ENCODE measurements at regions not wholly inside any gene's neighbourhood (a gene's known extent, or its start where the extent isn't known, plus 50 kb on each side); places are given as distances from the start of the nearest gene placed in this dataset.

DNA sequence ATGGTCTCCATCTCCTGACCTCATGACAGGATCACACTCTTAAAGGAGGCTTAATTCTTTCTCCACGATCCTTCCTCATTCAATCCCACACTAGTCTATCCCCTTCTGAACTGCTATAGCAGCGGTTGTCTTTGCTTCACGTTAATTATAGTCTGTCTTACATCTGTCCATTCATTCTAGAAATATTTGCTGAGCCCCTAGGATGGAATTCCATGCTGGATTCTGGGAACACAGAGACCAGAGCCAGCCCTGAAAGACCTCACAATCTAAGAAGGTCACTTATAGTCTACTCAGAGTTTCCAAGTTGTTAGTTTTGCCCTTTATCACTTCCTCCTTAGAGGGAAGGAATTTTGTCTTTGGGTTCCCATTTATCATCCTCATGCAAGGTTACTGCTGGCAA is 193.5 kb downstream of the GAS1 start:
- Mint-ChIP-seq H3K4me1 (no peaks in the 10 kb centered on the region), H3K9me3 (ENCODE audit: low read depth) (no peaks in the 10 kb centered on the region), H3K36me3 (ENCODE audit: low read depth) (no peaks in the 10 kb centered on the region), H3K4me3 (no peak overlapping the region), H3K27ac (no peak overlapping the region), H3K27me3 (peaks cover 1% of the 10 kb centered on the region)
- ATAC-seq (no peak), DNase-seq (no peak)
- POLR2A ChIA-PET = no interaction called here
- CTCF ChIA-PET = no interaction called here
- intact Hi-C loops (cut with DNase I, micrococcal nuclease) = no loop called here

DNA sequence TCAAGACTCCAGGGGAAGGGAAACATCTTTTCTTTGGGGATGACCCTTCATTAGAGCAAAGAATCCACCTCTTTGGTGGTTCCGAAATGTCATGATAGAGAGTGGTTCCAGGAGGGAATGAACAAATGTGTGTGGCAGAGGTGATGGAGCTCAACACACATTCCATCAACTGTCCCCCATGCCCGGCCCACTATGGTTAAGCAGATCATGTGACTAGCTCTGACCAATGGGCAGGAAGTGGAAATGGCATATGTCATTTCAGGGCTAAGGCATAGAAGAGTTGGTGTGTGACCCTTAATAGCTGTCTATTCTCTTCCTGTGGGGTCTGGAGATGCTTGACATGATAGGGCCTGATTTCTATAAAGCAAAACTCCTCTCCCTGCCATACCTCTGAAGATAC is 194.6 kb downstream of the GAS1 start:
- H3K36me3 Mint-ChIP-seq (ENCODE audit: low read depth) = no peaks in the 10 kb centered on the region
- ATAC-seq (no peak), DNase-seq (no peak)
- no peak overlapping the region for H3K4me3 Mint-ChIP-seq
- H3K4me1 Mint-ChIP-seq = no peaks in the 10 kb centered on the region
- no peaks in the 10 kb centered on the region for H3K27me3 Mint-ChIP-seq
- CTCF ChIA-PET = no interaction called here
- POLR2A ChIA-PET = no interaction called here
- intact Hi-C loops (cut with DNase I, micrococcal nuclease) = no loop called here
- no peaks in the 10 kb centered on the region for H3K9me3 Mint-ChIP-seq (ENCODE audit: low read depth)
- H3K27ac Mint-ChIP-seq = no peak overlapping the region

DNA sequence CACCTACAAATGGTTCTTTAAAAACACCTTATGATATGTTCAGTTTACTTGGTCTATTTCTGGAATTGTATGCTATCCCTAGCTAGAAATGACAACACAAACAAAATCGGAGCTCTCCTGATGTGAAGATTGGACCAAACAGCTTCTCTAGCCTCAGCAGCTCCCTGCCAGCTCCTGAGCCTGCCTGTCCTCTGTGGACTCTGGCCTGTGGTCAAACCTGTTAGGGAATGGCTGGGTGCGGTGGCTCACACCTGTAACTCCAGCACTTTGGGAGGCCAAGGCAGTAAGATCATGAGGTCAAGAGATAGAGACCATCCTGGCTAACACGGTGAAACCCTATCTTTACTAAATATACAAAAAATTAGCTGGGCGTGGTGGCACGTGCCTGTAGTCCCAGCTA is 195.3 kb downstream of the GAS1 start:
- intact Hi-C loops (cut with DNase I, micrococcal nuclease) = no loop called here
- ChIA-PET CTCF (no interaction called here), POLR2A (no interaction called here)
- Mint-ChIP-seq H3K4me1 (no peaks in the 10 kb centered on the region), H3K9me3 (ENCODE audit: low read depth) (no peaks in the 10 kb centered on the region), H3K27ac (no peak overlapping the region), H3K36me3 (ENCODE audit: low read depth) (no peaks in the 10 kb centered on the region), H3K27me3 (no peaks in the 10 kb centered on the region), H3K4me3 (no peak overlapping the region)
- ATAC-seq (no peak), DNase-seq (no peak)

GRCh38 chr9:86751207-86751606 is 196.1 kb downstream of the GAS1 start:
- no peaks in the 10 kb centered on the region for H3K9me3 Mint-ChIP-seq (ENCODE audit: low read depth)
- ATAC-seq = no peak
- intact Hi-C loops (cut with DNase I, micrococcal nuclease) = no loop called here
- H3K4me3 Mint-ChIP-seq = no peak overlapping the region
- DNase-seq = no peak
- H3K27ac Mint-ChIP-seq = no peak overlapping the region
- no peaks in the 10 kb centered on the region for H3K4me1 Mint-ChIP-seq
- ChIA-PET POLR2A (no interaction called here), CTCF (interaction anchor here (0.6 kb wide), 2 partner anchors 739 to 1561 kb away, joined by 3 read pairs; no protein-coding TSS in a partner anchor)
- H3K36me3 Mint-ChIP-seq (ENCODE audit: low read depth) = no peaks in the 10 kb centered on the region
- no peaks in the 10 kb centered on the region for H3K27me3 Mint-ChIP-seq

DNA sequence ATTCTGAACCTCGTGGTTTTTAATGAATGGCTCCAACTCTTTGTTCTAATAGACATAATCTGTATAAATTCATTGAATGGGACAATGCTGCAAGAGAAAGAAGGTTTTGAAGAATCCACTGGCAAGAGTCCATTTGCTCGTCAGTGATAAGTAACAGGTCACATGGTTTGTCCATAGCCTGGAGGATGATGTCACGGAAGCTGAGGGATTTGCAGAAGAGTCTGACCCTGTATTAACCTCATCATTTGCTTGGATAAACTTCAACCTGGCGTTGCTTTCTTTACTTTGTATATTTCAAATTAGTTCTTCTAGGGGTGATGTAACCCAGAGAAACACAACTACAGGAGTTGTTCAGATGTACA is 197.4 kb downstream of the GAS1 start:
- ChIA-PET POLR2A (no interaction called here), CTCF (no interaction called here)
- intact Hi-C loops (cut with DNase I, micrococcal nuclease) = no loop called here
- H3K4me3 Mint-ChIP-seq = no peak overlapping the region
- no peak overlapping the region for H3K27ac Mint-ChIP-seq
- DNase-seq (no peak), ATAC-seq (no peak)
- no peaks in the 10 kb centered on the region for H3K4me1 Mint-ChIP-seq
- no peaks in the 10 kb centered on the region for H3K27me3 Mint-ChIP-seq
- H3K36me3 Mint-ChIP-seq (ENCODE audit: low read depth) = no peaks in the 10 kb centered on the region
- H3K9me3 Mint-ChIP-seq (ENCODE audit: low read depth) = no peaks in the 10 kb centered on the region

DNA sequence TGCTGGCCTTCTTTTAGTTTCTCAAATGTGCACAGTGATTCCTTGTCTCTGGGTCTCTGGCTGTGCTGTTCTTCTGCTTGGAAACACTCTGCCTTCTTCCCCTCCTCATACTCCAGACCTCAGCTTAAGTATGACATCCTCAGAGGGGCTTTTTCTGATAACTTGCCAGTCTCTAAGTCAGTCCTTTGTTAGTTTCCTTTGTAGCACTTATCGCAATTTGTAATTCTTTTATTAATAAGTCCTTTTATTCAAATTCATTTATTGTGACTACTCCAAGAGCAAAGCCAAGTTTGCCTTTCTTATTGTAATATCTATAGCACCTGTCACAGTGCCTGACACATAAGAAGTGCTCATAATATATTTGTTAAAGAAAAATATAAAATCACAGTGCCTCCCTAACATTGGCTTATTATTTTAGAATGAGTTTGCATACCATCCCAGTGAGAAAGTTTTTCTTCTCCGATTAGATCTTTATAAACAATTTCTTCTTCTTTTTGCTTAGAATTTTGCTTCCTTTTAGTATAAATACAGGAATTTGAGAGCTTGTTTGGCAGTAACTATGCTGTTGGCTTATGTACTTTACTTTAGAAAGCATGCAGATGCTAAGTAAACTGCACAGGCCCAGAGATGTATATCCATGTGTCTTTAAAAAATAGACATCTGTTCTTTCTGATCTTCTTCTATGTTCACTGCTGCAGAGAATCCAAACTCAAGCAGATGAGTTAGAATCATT is 198.0 kb downstream of the GAS1 start:
- Mint-ChIP-seq H3K27me3 (no peaks in the 10 kb centered on the region), H3K27ac (no peak overlapping the region), H3K4me1 (no peaks in the 10 kb centered on the region), H3K36me3 (ENCODE audit: low read depth) (no peaks in the 10 kb centered on the region), H3K9me3 (ENCODE audit: low read depth) (no peaks in the 10 kb centered on the region), H3K4me3 (no peak overlapping the region)
- intact Hi-C loops (cut with DNase I, micrococcal nuclease) = no loop called here
- POLR2A ChIA-PET = no interaction called here
- CTCF ChIA-PET = no interaction called here
- ATAC-seq = no peak
- no peak for DNase-seq

DNA sequence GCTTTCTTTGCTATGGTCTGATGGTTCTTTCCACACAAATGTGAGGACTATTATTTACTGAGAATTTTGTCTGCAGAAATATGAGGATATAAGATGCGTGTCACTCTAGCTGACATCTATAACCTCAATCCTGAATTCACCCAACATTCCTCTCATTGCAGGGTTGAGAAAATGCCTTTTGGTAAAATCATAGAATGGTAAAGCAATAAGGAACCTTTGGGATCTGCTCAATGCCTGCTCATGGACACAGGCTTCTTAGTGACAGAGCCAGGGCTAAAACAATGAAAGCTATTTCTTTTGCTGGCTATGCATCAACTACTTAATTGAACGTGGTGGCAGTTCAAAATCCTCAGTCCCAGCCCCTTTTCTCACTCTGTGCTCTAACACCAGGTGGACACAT is 199.6 kb downstream of the GAS1 start:
- no peak for DNase-seq

GRCh38 chr9:86741311-86742208 is 205.7 kb downstream of the GAS1 start:
- ChIA-PET POLR2A (no interaction called here), CTCF (no interaction called here)
- peaks cover 8% of the 10 kb centered on the region for H3K27me3 Mint-ChIP-seq
- H3K4me3 Mint-ChIP-seq = no peak overlapping the region
- no peaks in the 10 kb centered on the region for H3K9me3 Mint-ChIP-seq (ENCODE audit: low read depth)
- no peaks in the 10 kb centered on the region for H3K4me1 Mint-ChIP-seq
- ATAC-seq (no peak), DNase-seq (no peak)
- H3K36me3 Mint-ChIP-seq (ENCODE audit: low read depth) = no peaks in the 10 kb centered on the region
- intact Hi-C loops (cut with DNase I, micrococcal nuclease) = no loop called here
- no peak overlapping the region for H3K27ac Mint-ChIP-seq

More for the DNA sequence above, 199.6 kb downstream of the GAS1 start:
- ChIA-PET POLR2A (no interaction called here), CTCF (no interaction called here)
- H3K27ac Mint-ChIP-seq = no peak overlapping the region
- no peak for ATAC-seq
- no peak overlapping the region for H3K4me3 Mint-ChIP-seq
- H3K9me3 Mint-ChIP-seq (ENCODE audit: low read depth) = no peaks in the 10 kb centered on the region
- H3K36me3 Mint-ChIP-seq (ENCODE audit: low read depth) = no peaks in the 10 kb centered on the region
- peaks cover 3% of the 10 kb centered on the region for H3K27me3 Mint-ChIP-seq
- no peaks in the 10 kb centered on the region for H3K4me1 Mint-ChIP-seq
- intact Hi-C loops (cut with DNase I, micrococcal nuclease) = no loop called here

GRCh38 chr9:86735772-86736458 is 211.4 kb downstream of the GAS1 start:
- Mint-ChIP-seq H3K27me3 (peaks cover 4% of the 10 kb centered on the region), H3K27ac (no peak overlapping the region), H3K4me3 (no peak overlapping the region), H3K4me1 (no peaks in the 10 kb centered on the region), H3K36me3 (ENCODE audit: low read depth) (no peaks in the 10 kb centered on the region), H3K9me3 (ENCODE audit: low read depth) (no peaks in the 10 kb centered on the region)
- intact Hi-C loops (cut with DNase I, micrococcal nuclease) = loop anchor here in 1 of 2 experiments (5.0 kb wide), 1 partner anchor 44 kb away; no protein-coding TSS in a partner anchor
- ChIA-PET CTCF (no interaction called here), POLR2A (no interaction called here)
- ATAC-seq (no peak), DNase-seq (no peak)

GRCh38 chr9:86734771-86735170 is 212.5 kb downstream of the GAS1 start:
- H3K4me3 Mint-ChIP-seq = no peak overlapping the region
- H3K27ac Mint-ChIP-seq = no peak overlapping the region
- H3K4me1 Mint-ChIP-seq = no peaks in the 10 kb centered on the region
- ChIA-PET POLR2A (no interaction called here), CTCF (no interaction called here)
- no peak for ATAC-seq
- DNase-seq = no peak
- intact Hi-C loops (cut with DNase I, micrococcal nuclease) = loop anchor here in 1 of 2 experiments (5.0 kb wide), 1 partner anchor 42 kb away; no protein-coding TSS in a partner anchor
- no peaks in the 10 kb centered on the region for H3K9me3 Mint-ChIP-seq (ENCODE audit: low read depth)
- H3K27me3 Mint-ChIP-seq = peaks cover 4% of the 10 kb centered on the region
- no peaks in the 10 kb centered on the region for H3K36me3 Mint-ChIP-seq (ENCODE audit: low read depth)

DNA sequence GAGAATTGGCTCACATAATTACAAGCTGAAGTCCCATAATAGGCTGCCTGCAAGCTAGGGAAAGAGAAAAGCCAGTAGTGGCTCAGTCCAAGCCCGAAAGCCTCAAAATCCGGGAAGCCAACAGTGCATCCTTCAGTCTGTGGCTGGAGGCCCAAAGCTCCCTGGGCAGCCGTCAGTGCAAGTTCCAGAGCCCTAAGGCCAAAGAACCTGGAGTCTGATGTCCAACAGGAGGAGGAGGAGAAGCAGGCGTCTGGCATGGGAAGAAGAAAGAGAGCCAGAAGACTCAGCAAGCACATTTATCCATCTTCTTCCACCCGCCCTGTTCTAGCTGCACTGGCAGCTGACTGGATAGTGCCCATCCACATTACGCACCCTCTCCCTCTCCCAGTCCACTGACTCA is 213.4 kb downstream of the GAS1 start:
- no peak for ATAC-seq
- DNase-seq = no peak
- H3K27me3 Mint-ChIP-seq = peaks cover 4% of the 10 kb centered on the region
- H3K4me3 Mint-ChIP-seq = no peak overlapping the region
- POLR2A ChIA-PET = no interaction called here
- intact Hi-C loops (cut with DNase I, micrococcal nuclease) = no loop called here
- H3K9me3 Mint-ChIP-seq (ENCODE audit: low read depth) = no peaks in the 10 kb centered on the region
- no peak overlapping the region for H3K27ac Mint-ChIP-seq
- H3K4me1 Mint-ChIP-seq = no peaks in the 10 kb centered on the region
- H3K36me3 Mint-ChIP-seq (ENCODE audit: low read depth) = no peaks in the 10 kb centered on the region
- CTCF ChIA-PET = no interaction called here

All from activated CD4-positive, alpha-beta T cell treated with anti-CD3 and anti-CD28 coated beads for 36 hours (primary cell).